ENCODE measurements at regions not wholly inside any gene's neighbourhood (a gene's known extent, or its start where the extent isn't known, plus 50 kb on each side); places are given as distances from the start of the nearest gene placed in this dataset.

- no peak for FAIRE-seq
- no peaks in the 10 kb centered on the region for H3K27me3 ChIP-seq (ENCODE audit: control insufficient read depth in 2 of 2, insufficient read depth in 2 of 2, low read length in 2 of 2)
- no TSS peak for BruUV-seq (replicated peaks)
Observed at GRCh38 chr4:83195269-83195668, 80.7 kb upstream of the PLAC8 start.

More at GRCh38 chr4:83195269-83195668, 80.7 kb upstream of the PLAC8 start:
- H3K27ac ChIP-seq (ENCODE audit: insufficient read depth, low read depth, low read length) = no peak overlapping the region
- ChIA-PET CTCF (no interaction called here), POLR2A (no interaction called here)
- H2AFZ ChIP-seq (ENCODE audit: low read depth, low read length) = no peak overlapping the region
- intact Hi-C loops (cut with micrococcal nuclease) (no loop called here), dilution Hi-C loops (cut with MboI; ENCODE audit: extremely low pct_ligation_motif_present, low sequenced_read_pairs) (no loop called here)
- H3K79me2 ChIP-seq (ENCODE audit: control insufficient read depth, insufficient read depth, low read length) = no peaks in the 10 kb centered on the region
- H3K4me1 ChIP-seq (ENCODE audit: control insufficient read depth, extremely low read depth, insufficient read depth, low read length) = peaks cover 10% of the 10 kb centered on the region
- TF ChIP-seq EZH2 (IDR thresholded peaks at IDR 0.05; ENCODE audit: borderline replicate concordance, low read depth, low read length, severe bottlenecking) (no peak), GATA2 (IDR thresholded peaks at IDR 0.05; ENCODE audit: insufficient read depth, insufficient read length, low read depth, low read length) (no peak), CTCF (IDR thresholded peaks at IDR 0.05; ENCODE audit: extremely low read depth in 1 of 2, insufficient read depth in 1 of 2, low read depth in 1 of 2, low read length in 2 of 2) (no peak), JUN (IDR thresholded peaks at IDR 0.05; ENCODE audit: borderline replicate concordance, insufficient read depth, insufficient read length, low read depth) (no peak), POLR2AphosphoS5 (IDR thresholded peaks at IDR 0.05; ENCODE audit: insufficient read depth, low read depth, low read length) (no peak), MYC (IDR thresholded peaks at IDR 0.05; ENCODE audit: low read depth, low read length) (no peak), FOS (IDR thresholded peaks at IDR 0.05; ENCODE audit: borderline replicate concordance, insufficient read depth, low read length) (no peak), POLR2A (IDR thresholded peaks at IDR 0.05; ENCODE audit: low read depth, low read length) (no peak), MAX (IDR thresholded peaks at IDR 0.05; ENCODE audit: insufficient read depth, insufficient read length) (no peak)
- no peaks in the 10 kb centered on the region for H3K9me3 ChIP-seq (replicated peaks; ENCODE audit: control insufficient read depth, insufficient read depth, low read length)
- H3K4me3 ChIP-seq (replicated peaks in 1 of 3; ENCODE audit: insufficient read depth in 1 of 3, low read depth in 1 of 3, low read length in 3 of 3) = no peak overlapping the region
- no peak overlapping the region for H3K9ac ChIP-seq (replicated peaks; ENCODE audit: extremely low read depth, insufficient read depth, low read length)
- H3K36me3 ChIP-seq (ENCODE audit: control insufficient read depth in 2 of 2, extremely low read depth in 1 of 2, insufficient read depth in 2 of 2, low read length in 2 of 2) = no peaks in the 10 kb centered on the region
- H3K9me1 ChIP-seq (replicated peaks; ENCODE audit: control insufficient read depth, extremely low read depth, insufficient read depth, low read length) = no peaks in the 10 kb centered on the region
- H4K20me1 ChIP-seq (replicated peaks; ENCODE audit: control insufficient read depth, extremely low read depth, insufficient read depth, low read length) = no peaks in the 10 kb centered on the region
- DNase-seq (ENCODE audit: low read depth, low spot score) = no peak
- no peak overlapping the region for H3K4me2 ChIP-seq (ENCODE audit: insufficient read depth, low read length)
